Trophoblast cell (in vitro differentiated cells and primary cell): ENCODE measurements at regions not wholly inside any gene's neighbourhood (a gene's known extent, or its start where the extent isn't known, plus 50 kb on each side); places are given as distances from the start of the nearest gene placed in this dataset.

ENCODE experiments used
- DNase-seq, 2 donors: peaks; one replicate each; pipeline ENCODE4 v3.0.0-alpha.2; 2016
- H2AFZ ChIP-seq: 2 replicates; pipeline ENCODE4 v1.6.1; 2013; ENCODE audit warnings: low read length, moderate library complexity, mild to moderate bottlenecking; ENCODE audit not compliant: insufficient read depth, poor library complexity
- H2AK5ac ChIP-seq: 2 replicates; pipeline ENCODE4 v1.6.1; 2013; ENCODE audit warnings: mild to moderate bottlenecking, low read length
- H2BK120ac ChIP-seq: 2 replicates; pipeline ENCODE4 v1.6.1; 2013; ENCODE audit warnings: low read length, mild to moderate bottlenecking, moderate library complexity; ENCODE audit not compliant: insufficient read depth, poor library complexity
- H2BK12ac ChIP-seq: 2 replicates; pipeline ENCODE4 v1.6.1; 2013; ENCODE audit warnings: mild to moderate bottlenecking, low read length, moderate library complexity
- H2BK5ac ChIP-seq: 2 replicates; pipeline ENCODE4 v1.6.1; 2013; ENCODE audit warnings: low read length, low read depth, moderate library complexity, mild to moderate bottlenecking; ENCODE audit not compliant: poor library complexity
- H3K14ac ChIP-seq: 2 replicates; pipeline ENCODE4 v1.6.1; 2013; ENCODE audit warnings: mild to moderate bottlenecking, low read length
- H3K18ac ChIP-seq: 2 replicates; pipeline ENCODE4 v1.6.1; 2013; ENCODE audit warnings: mild to moderate bottlenecking, low read length
- H3K23ac ChIP-seq: 2 replicates; pipeline ENCODE4 v1.6.1; 2013; ENCODE audit warnings: low read length
- H3K27ac ChIP-seq: 2 replicates; pipeline ENCODE4 v1.5.1; 2013; ENCODE audit warnings: low read depth, mild to moderate bottlenecking, inconsistent platforms, low read length, moderate library complexity
- H3K27me3 ChIP-seq: 2 replicates; pipeline ENCODE4 v1.6.1; 2013; ENCODE audit warnings: inconsistent platforms, mild to moderate bottlenecking, low read length, moderate library complexity; ENCODE audit not compliant: insufficient read depth
- H3K36me3 ChIP-seq, 2 experiments: 1 replicate in 1 of 2; 2 replicates in 1 of 2; pipeline ENCODE4 v1.6.1; 2013; ENCODE audit warnings: low read length in 2 of 2, mild to moderate bottlenecking in 2 of 2, moderate library complexity in 1 of 2; ENCODE audit not compliant: insufficient read depth in 2 of 2, control insufficient read depth in 1 of 2
- H3K4ac ChIP-seq: 2 replicates; pipeline ENCODE4 v1.6.1; 2013; ENCODE audit warnings: low read depth, mild to moderate bottlenecking, low read length, moderate library complexity
- H3K4me1 ChIP-seq, 2 experiments: 1 replicate in 1 of 2; 2 replicates in 1 of 2; pipeline ENCODE4 v1.6.1; 2013; ENCODE audit warnings: low read length in 2 of 2, mild to moderate bottlenecking in 2 of 2, moderate library complexity in 1 of 2; ENCODE audit not compliant: insufficient read depth in 2 of 2, control insufficient read depth in 1 of 2
- H3K4me2 ChIP-seq: 2 replicates; pipeline ENCODE4 v1.6.1; 2013; ENCODE audit warnings: inconsistent platforms, mild to moderate bottlenecking, low read length, moderate library complexity
- H3K4me3 ChIP-seq: 2 replicates; pipeline ENCODE4 v1.5.1; 2013; ENCODE audit warnings: mild to moderate bottlenecking, low read depth, low read length, inconsistent platforms
- H3K79me1 ChIP-seq: one replicate; pipeline ENCODE4 v1.6.1; 2013; ENCODE audit warnings: low read length
- H3K79me2 ChIP-seq: 2 replicates; pipeline ENCODE4 v1.6.1; 2013; ENCODE audit warnings: low read length, mild to moderate bottlenecking; ENCODE audit not compliant: control insufficient read depth, insufficient read depth, poor library complexity
- H3K9ac ChIP-seq: 2 replicates; pipeline ENCODE4 v1.6.1; 2013; ENCODE audit warnings: mild to moderate bottlenecking, low read length
- H3K9me3 ChIP-seq: 2 replicates; pipeline ENCODE4 v1.6.1; 2013; ENCODE audit warnings: low read depth, mild to moderate bottlenecking, control low read depth, inconsistent platforms, low read length; ENCODE audit not compliant: insufficient read depth
- H4K12ac ChIP-seq: 2 replicates; pipeline ENCODE4 v1.6.1; 2013; ENCODE audit warnings: low read depth, mild to moderate bottlenecking, low read length, moderate library complexity
- H4K8ac ChIP-seq: 2 replicates; pipeline ENCODE4 v1.6.1; 2013; ENCODE audit warnings: low read depth, mild to moderate bottlenecking, low read length, moderate library complexity
- H4K91ac ChIP-seq: one replicate; pipeline ENCODE4 v1.6.1; 2013; ENCODE audit warnings: low read depth, mild to moderate bottlenecking, low read length, moderate library complexity
- WGBS: extraction: QIAGEN DNeasy Blood & Tissue Kit; methylation state at CpG from one replicate; pipeline ENCODE4 v1.1.7; 2013; ENCODE audit warnings: missing lambda C conversion rate; ENCODE audit not compliant: insufficient read length, insufficient coverage; ENCODE audit errors: extremely low coverage; 5-methylcytosine and 5-hydroxymethylcytosine counted together

DNA sequence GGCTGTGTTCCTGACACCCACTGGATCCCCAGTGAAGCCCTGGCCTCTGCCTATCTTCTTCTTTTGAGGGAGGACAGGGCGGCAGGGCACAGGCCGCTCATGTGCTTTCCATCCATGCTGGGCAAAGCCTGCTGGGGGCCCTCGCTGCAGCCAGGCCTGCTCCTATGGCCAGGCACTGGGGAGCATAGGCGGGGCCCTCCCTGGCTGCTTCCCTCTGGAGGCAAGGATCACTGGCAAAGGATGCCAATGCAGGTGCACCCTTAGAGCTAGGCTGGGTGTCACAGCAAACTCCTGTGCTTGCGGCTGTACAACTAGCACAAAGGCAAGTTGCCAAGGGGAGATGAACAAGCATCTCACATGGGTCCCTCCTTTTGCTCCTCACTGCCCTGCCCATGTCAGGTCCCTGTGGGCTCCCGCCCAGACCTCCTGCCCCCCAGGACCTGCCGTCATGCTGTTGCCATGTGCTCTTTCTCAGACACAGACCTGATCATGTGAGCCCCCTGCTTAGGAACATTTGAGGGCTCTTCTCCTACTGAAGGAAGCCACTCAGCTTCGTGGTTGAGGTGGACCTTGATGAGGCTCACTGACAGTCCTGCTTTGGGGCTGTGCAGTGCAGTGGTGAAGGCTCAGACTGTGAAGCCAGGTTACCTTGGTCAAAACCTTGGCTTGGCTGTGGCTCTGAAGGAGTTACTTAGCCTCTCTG, 393.6 kb downstream of the PTPRU start:
- H2AFZ ChIP-seq = no peak overlapping the region
- WGBS = no CpG with 5 or more reads among the region's 8 CpGs

GRCh38 chr1:29629401-29629800, 393.1 kb downstream of the PTPRU start:
- Histone ChIP-seq H4K12ac (no peak overlapping the region), H2AFZ (no peak overlapping the region), H3K36me3 (no peaks in the 10 kb centered on the region), H3K79me2 (no peaks in the 10 kb centered on the region), H3K4ac (no peak overlapping the region), H3K9ac (no peak overlapping the region), H4K8ac (no peak overlapping the region), H3K27me3 (no peaks in the 10 kb centered on the region), H2BK12ac (no peak overlapping the region), H3K18ac (no peak overlapping the region), H2BK5ac (no peak overlapping the region), H3K14ac (no peak overlapping the region), H2AK5ac (no peak overlapping the region), H4K91ac (no peak overlapping the region), H3K4me3 (no peak overlapping the region), H3K4me1 (no peaks in the 10 kb centered on the region), H3K4me2 (no peak overlapping the region), H3K27ac (no peak overlapping the region), H3K79me1 (no peaks in the 10 kb centered on the region), H2BK120ac (no peak overlapping the region), H3K23ac (no peak overlapping the region), H3K9me3 (peaks cover 2% of the 10 kb centered on the region)
- WGBS = no CpG with 5 or more reads among the region's 4 CpGs
- no peak for DNase-seq

More for the DNA sequence above, 393.6 kb downstream of the PTPRU start:
- Histone ChIP-seq H3K27me3 (no peaks in the 10 kb centered on the region), H2AK5ac (no peak overlapping the region), H2BK120ac (no peak overlapping the region), H3K18ac (no peak overlapping the region), H3K4me2 (no peak overlapping the region), H3K27ac (no peak overlapping the region), H3K9me3 (peaks cover 2% of the 10 kb centered on the region), H3K23ac (no peak overlapping the region), H3K4me1 (no peaks in the 10 kb centered on the region), H3K9ac (no peak overlapping the region), H2BK5ac (no peak overlapping the region), H3K79me2 (no peaks in the 10 kb centered on the region), H3K36me3 (no peaks in the 10 kb centered on the region), H3K14ac (no peak overlapping the region), H4K12ac (no peak overlapping the region), H2BK12ac (no peak overlapping the region), H4K91ac (no peak overlapping the region), H3K79me1 (no peaks in the 10 kb centered on the region), H3K4ac (no peak overlapping the region), H3K4me3 (no peak overlapping the region), H4K8ac (no peak overlapping the region)
- DNase-seq = no peak

DNA sequence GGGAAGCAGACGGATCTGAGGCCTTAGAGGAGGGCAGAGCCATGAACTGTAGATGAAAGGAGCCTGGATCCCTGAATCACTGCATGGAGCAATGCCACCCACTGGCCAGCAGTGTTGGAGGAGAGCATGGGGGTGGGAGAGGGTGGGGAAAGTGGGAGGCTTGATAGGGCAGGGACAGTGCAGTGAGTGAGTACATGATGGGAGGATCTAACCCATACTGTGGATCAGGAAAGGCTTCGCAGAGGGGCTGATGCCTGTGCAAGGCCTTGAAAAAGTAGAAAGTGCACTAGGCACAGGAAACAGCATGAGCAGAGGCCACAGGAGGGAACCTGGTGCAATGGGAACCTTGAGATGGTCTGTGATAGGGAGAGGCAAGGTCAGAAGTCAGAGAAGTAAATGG, 391.9 kb downstream of the PTPRU start:
- H3K4ac ChIP-seq = no peak overlapping the region
- H2BK120ac ChIP-seq = no peak overlapping the region
- H3K4me1 ChIP-seq = no peaks in the 10 kb centered on the region
- no peak overlapping the region for H3K4me3 ChIP-seq
- no peak overlapping the region for H3K9ac ChIP-seq
- H3K27ac ChIP-seq = no peak overlapping the region
- no peaks in the 10 kb centered on the region for H3K79me2 ChIP-seq
- no peak overlapping the region for H4K12ac ChIP-seq
- H4K8ac ChIP-seq = no peak overlapping the region
- H3K18ac ChIP-seq = no peak overlapping the region
- peaks cover 3% of the 10 kb centered on the region for H3K9me3 ChIP-seq
- H3K14ac ChIP-seq = no peak overlapping the region
- no peak overlapping the region for H2BK5ac ChIP-seq
- H3K36me3 ChIP-seq = no peaks in the 10 kb centered on the region
- no peaks in the 10 kb centered on the region for H3K27me3 ChIP-seq
- no peak overlapping the region for H3K23ac ChIP-seq
- DNase-seq = no peak
- no peak overlapping the region for H2BK12ac ChIP-seq
- no peak overlapping the region for H4K91ac ChIP-seq
- WGBS = no CpG with 5 or more reads among the region's 2 CpGs
- H2AFZ ChIP-seq = no peak overlapping the region
- no peak overlapping the region for H3K4me2 ChIP-seq
- no peak overlapping the region for H2AK5ac ChIP-seq
- H3K79me1 ChIP-seq = no peaks in the 10 kb centered on the region

DNA sequence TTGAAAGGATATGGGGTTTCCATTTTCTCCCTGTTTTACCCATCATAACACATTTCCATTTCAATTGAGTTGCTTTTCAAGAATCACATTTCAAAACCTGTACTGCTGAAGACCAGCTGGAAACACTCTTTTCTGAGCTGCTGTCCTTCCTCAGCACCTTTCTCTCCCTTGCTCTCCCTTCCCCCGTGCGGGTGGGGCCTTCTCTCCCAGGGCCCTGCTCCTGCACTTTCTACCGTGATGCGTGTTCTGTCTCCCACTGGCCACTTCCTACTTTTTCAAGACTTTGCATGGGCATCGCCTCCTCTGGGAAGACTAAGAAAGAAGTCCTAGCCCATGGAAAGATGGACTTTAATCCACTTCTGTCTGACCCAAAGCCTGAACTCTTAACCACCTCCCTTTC, 390.4 kb downstream of the PTPRU start:
- no peak overlapping the region for H3K27ac ChIP-seq
- H4K8ac ChIP-seq = no peak overlapping the region
- no peak overlapping the region for H2AK5ac ChIP-seq
- H3K79me1 ChIP-seq = no peaks in the 10 kb centered on the region
- peaks cover 3% of the 10 kb centered on the region for H3K9me3 ChIP-seq
- no peak overlapping the region for H3K4me2 ChIP-seq
- no peak for DNase-seq
- no peaks in the 10 kb centered on the region for H3K36me3 ChIP-seq
- no peak overlapping the region for H3K4me3 ChIP-seq
- no peak overlapping the region for H4K91ac ChIP-seq
- H4K12ac ChIP-seq = no peak overlapping the region
- H3K14ac ChIP-seq = no peak overlapping the region
- no peak overlapping the region for H2BK5ac ChIP-seq
- no peak overlapping the region for H2BK120ac ChIP-seq
- no peak overlapping the region for H3K23ac ChIP-seq
- no peaks in the 10 kb centered on the region for H3K79me2 ChIP-seq
- H2AFZ ChIP-seq = no peak overlapping the region
- no peak overlapping the region for H3K9ac ChIP-seq
- no peak overlapping the region for H2BK12ac ChIP-seq
- H3K27me3 ChIP-seq = no peaks in the 10 kb centered on the region
- no CpG with 5 or more reads among the region's 5 CpGs for WGBS
- no peak overlapping the region for H3K4ac ChIP-seq
- H3K18ac ChIP-seq = no peak overlapping the region
- H3K4me1 ChIP-seq = no peaks in the 10 kb centered on the region
